HPDE6-E6E7 (cell line): ENCODE measurements at regions not wholly inside any gene's neighbourhood (a gene's known extent, or its start where the extent isn't known, plus 50 kb on each side); places are given as distances from the start of the nearest gene placed in this dataset.
"Not testable (repeated sequence)": the region's sequence is repeated elsewhere in the genome, so short reads cannot be mapped to it uniquely, and the experiment has no call there.

Experiments
- DNase-seq: peaks from one replicate; pipeline ENCODE4 v3.0.0; 2011; ENCODE audit warnings: missing footprints; ENCODE audit errors: extremely low spot score

- DNase-seq, result no peak
These were observed 298.4 kb downstream of the SATB1 start for GRCh38 chr3:18126772-18127171.

GRCh38 chr3:18124501-18124900 lies 300.6 kb downstream of the SATB1 start:
- no peak for DNase-seq

GRCh38 chr3:18122264-18122663 lies 302.9 kb downstream of the SATB1 start:
- no peak for DNase-seq

- no peak for DNase-seq
These were observed 304.1 kb downstream of the SATB1 start for GRCh38 chr3:18121020-18121419.

GRCh38 chr3:18119866-18120265 lies 305.3 kb downstream of the SATB1 start:
- no peak for DNase-seq

GRCh38 chr3:18114894-18115293 lies 310.2 kb downstream of the SATB1 start:
- peak; percentile 28 for DNase-seq

GRCh38 chr3:18113417-18113816 lies 311.7 kb downstream of the SATB1 start:
- no peak for DNase-seq

- no peak for DNase-seq
These were observed 312.3 kb downstream of the SATB1 start for GRCh38 chr3:18112674-18113375.

- DNase-seq, result no peak
These were observed 313.3 kb downstream of the SATB1 start for GRCh38 chr3:18111796-18112232.

GRCh38 chr3:18103591-18103990 lies 321.5 kb downstream of the SATB1 start:
- no peak for DNase-seq

- DNase-seq, result no peak
These were observed 325.0 kb downstream of the SATB1 start for GRCh38 chr3:18100121-18100520.

- DNase-seq, result no peak
These were observed 325.5 kb downstream of the SATB1 start for GRCh38 chr3:18099611-18100010.

GRCh38 chr3:18098960-18099587 lies 326.1 kb downstream of the SATB1 start:
- peak; percentile 51 for DNase-seq

- no peak for DNase-seq
These were observed 327.1 kb downstream of the SATB1 start for GRCh38 chr3:18097989-18098388.

- DNase-seq, result no peak
These were observed 327.7 kb downstream of the SATB1 start for GRCh38 chr3:18097473-18097872.

- no peak for DNase-seq
These were observed 332.4 kb downstream of the SATB1 start for GRCh38 chr3:18092726-18093125.

- DNase-seq, result no peak
These were observed 334.8 kb downstream of the SATB1 start for GRCh38 chr3:18090377-18090776.

GRCh38 chr3:18087988-18088387 lies 337.2 kb downstream of the SATB1 start:
- DNase-seq, result no peak

GRCh38 chr3:18086760-18087159 lies 338.4 kb downstream of the SATB1 start:
- no peak for DNase-seq

- no peak for DNase-seq
These were observed 339.1 kb downstream of the SATB1 start for GRCh38 chr3:18086078-18086477.

GRCh38 chr3:18085429-18085828 lies 339.7 kb downstream of the SATB1 start:
- no peak for DNase-seq

- DNase-seq, result not testable (repeated sequence)
These were observed 340.8 kb upstream of the TBC1D5 start for GRCh38 chr3:18083273-18083590.

GRCh38 chr3:18082551-18083272 lies 340.3 kb upstream of the TBC1D5 start:
- no peak for DNase-seq
